ENCODE measurements at regions not wholly inside any gene's neighbourhood (a gene's known extent, or its start where the extent isn't known, plus 50 kb on each side); places are given as distances from the start of the nearest gene placed in this dataset.

- Mint-ChIP-seq H3K27me3 (ENCODE audit: insufficient read depth, unreplicated experiment) (no peaks in the 10 kb centered on the region), H3K4me1 (ENCODE audit: insufficient read depth, unreplicated experiment) (peaks cover 29% of the 10 kb centered on the region), H3K36me3 (ENCODE audit: insufficient read depth, unreplicated experiment) (no peaks in the 10 kb centered on the region), H3K27ac (ENCODE audit: low read depth, unreplicated experiment) (no peak overlapping the region), H3K9me3 (ENCODE audit: unreplicated experiment) (no peaks in the 10 kb centered on the region), H3K4me3 (ENCODE audit: unreplicated experiment) (no peak overlapping the region)
- intact Hi-C loops (cut with micrococcal nuclease): loop anchor here (5.0 to 10.0 kb wide), 2 partner anchors 136 to 617 kb away; no protein-coding TSS in a partner anchor
- ChIA-PET POLR2A (no interaction called here), CTCF (interaction anchor here (0.5 to 1.2 kb wide), 11 partner anchors 12 to 1638 kb away, joined by 3 to 5 read pairs (median 3); no protein-coding TSS in a partner anchor)
- TF ChIP-seq, protein P1, sequence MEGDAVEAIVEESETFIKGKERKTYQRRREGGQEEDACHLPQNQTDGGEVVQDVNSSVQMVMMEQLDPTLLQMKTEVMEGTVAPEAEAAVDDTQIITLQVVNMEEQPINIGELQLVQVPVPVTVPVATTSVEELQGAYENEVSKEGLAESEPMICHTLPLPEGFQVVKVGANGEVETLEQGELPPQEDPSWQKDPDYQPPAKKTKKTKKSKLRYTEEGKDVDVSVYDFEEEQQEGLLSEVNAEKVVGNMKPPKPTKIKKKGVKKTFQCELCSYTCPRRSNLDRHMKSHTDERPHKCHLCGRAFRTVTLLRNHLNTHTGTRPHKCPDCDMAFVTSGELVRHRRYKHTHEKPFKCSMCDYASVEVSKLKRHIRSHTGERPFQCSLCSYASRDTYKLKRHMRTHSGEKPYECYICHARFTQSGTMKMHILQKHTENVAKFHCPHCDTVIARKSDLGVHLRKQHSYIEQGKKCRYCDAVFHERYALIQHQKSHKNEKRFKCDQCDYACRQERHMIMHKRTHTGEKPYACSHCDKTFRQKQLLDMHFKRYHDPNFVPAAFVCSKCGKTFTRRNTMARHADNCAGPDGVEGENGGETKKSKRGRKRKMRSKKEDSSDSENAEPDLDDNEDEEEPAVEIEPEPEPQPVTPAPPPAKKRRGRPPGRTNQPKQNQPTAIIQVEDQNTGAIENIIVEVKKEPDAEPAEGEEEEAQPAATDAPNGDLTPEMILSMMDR (IDR thresholded peaks at IDR 0.05; ENCODE audit: unreplicated experiment): no peak
- BruUV-seq (replicated peaks): no TSS peak
- no peak for DNase-seq (ENCODE audit: unreplicated experiment)
Measured at GRCh38 chr2:238971318-238972145, 123.6 kb downstream of the TWIST2 start.

DNA sequence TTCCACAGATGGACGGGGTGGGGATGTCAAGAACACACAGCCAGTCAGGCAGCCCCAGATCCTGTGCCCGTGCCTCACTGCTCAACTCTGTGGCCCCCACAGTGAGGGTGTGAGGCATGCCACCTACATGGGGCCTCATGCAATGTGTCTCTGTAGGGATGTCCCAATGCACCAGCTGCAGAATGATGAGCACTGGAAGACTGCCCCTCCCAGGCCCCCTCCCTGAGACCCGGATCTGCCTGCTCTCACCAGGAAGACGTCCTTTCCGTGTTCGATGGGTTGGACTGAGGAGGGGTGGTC is 124.2 kb downstream of the TWIST2 start:
- POLR2A ChIA-PET: no interaction called here
- H3K4me3 Mint-ChIP-seq (ENCODE audit: unreplicated experiment): no peak overlapping the region
- no peak for DNase-seq (ENCODE audit: unreplicated experiment)
- H3K27ac Mint-ChIP-seq (ENCODE audit: low read depth, unreplicated experiment): no peak overlapping the region
- BruUV-seq (replicated peaks): no TSS peak
- intact Hi-C loops (cut with micrococcal nuclease): loop anchor here (5.0 to 10.0 kb wide), 2 partner anchors 135 to 617 kb away; no protein-coding TSS in a partner anchor
- no peaks in the 10 kb centered on the region for H3K36me3 Mint-ChIP-seq (ENCODE audit: insufficient read depth, unreplicated experiment)
- H3K4me1 Mint-ChIP-seq (ENCODE audit: insufficient read depth, unreplicated experiment): peaks cover 29% of the 10 kb centered on the region
- H3K27me3 Mint-ChIP-seq (ENCODE audit: insufficient read depth, unreplicated experiment): no peaks in the 10 kb centered on the region
- no peaks in the 10 kb centered on the region for H3K9me3 Mint-ChIP-seq (ENCODE audit: unreplicated experiment)
- CTCF ChIA-PET: interaction anchor here (0.6 to 1.2 kb wide), 5 partner anchors 16 to 1639 kb away, joined by 3 to 4 read pairs (median 3); no protein-coding TSS in a partner anchor
- TF ChIP-seq, protein P1 (IDR thresholded peaks at IDR 0.05; ENCODE audit: unreplicated experiment): no peak

DNA sequence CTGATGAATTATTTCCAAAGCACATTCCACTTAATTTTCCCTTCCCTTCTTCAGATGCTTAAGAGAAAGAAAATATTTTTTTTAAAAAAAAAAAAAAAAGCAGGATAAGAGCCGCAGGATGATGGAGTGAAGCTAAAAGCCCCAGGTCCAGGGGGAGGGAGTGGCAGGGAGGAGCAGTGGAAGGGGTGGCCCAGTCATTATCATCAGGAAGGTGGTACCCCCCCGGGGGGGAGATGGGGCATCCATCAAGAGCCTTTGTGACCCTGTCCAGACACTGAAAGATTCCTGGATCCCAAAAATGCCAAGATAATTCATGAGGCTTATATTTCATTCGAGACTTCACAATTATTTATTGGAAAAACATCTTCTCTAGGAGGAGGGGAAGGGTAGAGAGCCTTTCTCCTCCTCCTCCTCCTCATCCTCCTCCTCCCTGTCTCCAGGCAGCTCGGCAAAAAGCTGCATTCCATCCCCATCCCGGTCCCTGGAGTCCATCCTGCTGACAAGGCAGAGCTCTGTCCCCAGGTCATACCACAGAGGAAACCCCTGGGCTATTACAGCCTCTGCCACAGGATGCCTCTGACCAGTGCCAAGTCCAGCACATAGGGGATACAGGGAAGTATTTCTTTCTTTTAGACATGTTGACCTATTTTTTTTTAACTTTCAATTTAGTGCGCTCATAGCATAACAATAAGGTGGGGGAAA is 125.3 kb downstream of the TWIST2 start:
- peak; percentile 44 for DNase-seq (ENCODE audit: unreplicated experiment)
- no peaks in the 10 kb centered on the region for H3K36me3 Mint-ChIP-seq (ENCODE audit: insufficient read depth, unreplicated experiment)
- H3K9me3 Mint-ChIP-seq (ENCODE audit: unreplicated experiment): no peaks in the 10 kb centered on the region
- TF ChIP-seq, protein P1 (IDR thresholded peaks at IDR 0.05; ENCODE audit: unreplicated experiment): no peak
- CTCF ChIA-PET: interaction anchor here (0.6 to 1.1 kb wide), 6 partner anchors 30 to 776 kb away, joined by 3 to 5 read pairs (median 3); partner anchors contain the start of gene TWIST2
- no peaks in the 10 kb centered on the region for H3K27me3 Mint-ChIP-seq (ENCODE audit: insufficient read depth, unreplicated experiment)
- POLR2A ChIA-PET: interaction anchor here (1.1 to 2.3 kb wide), 6 partner anchors 11 to 245 kb away, joined by 3 to 13 read pairs (median 6); partner anchors contain the start of gene TWIST2
- no peak overlapping the region for H3K4me3 Mint-ChIP-seq (ENCODE audit: unreplicated experiment)
- intact Hi-C loops (cut with micrococcal nuclease): loop anchor here (5.0 to 10.0 kb wide), 2 partner anchors 134 to 618 kb away; no protein-coding TSS in a partner anchor
- no TSS peak for BruUV-seq (replicated peaks)
- peak overlapping the region; percentile 93 for H3K27ac Mint-ChIP-seq (ENCODE audit: low read depth, unreplicated experiment)
- H3K4me1 Mint-ChIP-seq (ENCODE audit: insufficient read depth, unreplicated experiment): peaks cover 29% of the 10 kb centered on the region

DNA sequence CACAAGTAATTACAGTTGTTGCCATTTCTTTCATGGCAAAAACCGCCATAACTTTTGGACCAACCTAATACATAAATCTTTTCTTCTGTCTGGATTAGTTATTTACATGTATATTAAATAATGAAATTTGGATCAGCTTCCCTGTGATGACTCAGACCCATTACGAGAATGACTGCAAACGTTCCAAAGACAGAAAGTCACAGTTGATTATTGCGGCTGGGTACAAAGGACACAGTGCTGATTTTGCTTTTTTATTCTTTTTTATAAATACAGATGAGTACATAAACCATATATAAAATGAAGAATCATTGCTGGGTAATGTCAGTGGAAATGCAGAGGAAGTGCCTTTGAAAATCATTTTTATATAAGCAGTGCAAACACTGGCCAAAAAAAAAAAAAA is 126.2 kb downstream of the TWIST2 start:
- POLR2A ChIA-PET: interaction anchor here (0.7 to 2.3 kb wide), 11 partner anchors 10 to 1312 kb away, joined by 3 to 13 read pairs (median 4); partner anchors contain the start of gene TWIST2
- intact Hi-C loops (cut with micrococcal nuclease): loop anchor here (1.0 to 10.0 kb wide), 4 partner anchors 121 to 619 kb away; no protein-coding TSS in a partner anchor
- Mint-ChIP-seq H3K9me3 (ENCODE audit: unreplicated experiment) (peaks cover 2% of the 10 kb centered on the region), H3K36me3 (ENCODE audit: insufficient read depth, unreplicated experiment) (no peaks in the 10 kb centered on the region), H3K27ac (ENCODE audit: low read depth, unreplicated experiment) (peak overlapping the region; percentile 93), H3K4me1 (ENCODE audit: insufficient read depth, unreplicated experiment) (peaks cover 29% of the 10 kb centered on the region), H3K4me3 (ENCODE audit: unreplicated experiment) (no peak overlapping the region), H3K27me3 (ENCODE audit: insufficient read depth, unreplicated experiment) (no peaks in the 10 kb centered on the region)
- peak; percentile 67 for DNase-seq (ENCODE audit: unreplicated experiment)
- TF ChIP-seq, protein P1 (IDR thresholded peaks at IDR 0.05; ENCODE audit: unreplicated experiment): no peak
- BruUV-seq (replicated peaks): no TSS peak
- CTCF ChIA-PET: interaction anchor here (0.6 to 1.1 kb wide), 6 partner anchors 17 to 492 kb away, joined by 3 to 5 read pairs (median 4); no protein-coding TSS in a partner anchor
